ENCODE measurements at regions not wholly inside any gene's neighbourhood (a gene's known extent, or its start where the extent isn't known, plus 50 kb on each side); places are given as distances from the start of the nearest gene placed in this dataset.

- Histone ChIP-seq H3K27ac (no peak overlapping the region), H3K36me3 (no peaks in the 10 kb centered on the region), H3K4me3 (no peak overlapping the region), H3K27me3 (peaks cover 0 to 7% (median 3%) of the 10 kb centered on the region in 7 donors), H3K9me3 (no peaks in the 10 kb centered on the region), H3K4me1 (no peaks in the 10 kb centered on the region)
- intact Hi-C loops (cut with DNase I) = no loop called here
- DNase-seq = no peak
- ATAC-seq = no peak
- TF ChIP-seq CTCF (IDR thresholded peaks at IDR 0.05) = no peak
- WGBS, 2 donors = 78 to 81% methylated on average over 6 of the region's 6 CpGs
These were observed 88.7 kb downstream of the AIPL1 start for GRCh38 chr17:6346156-6346786.

GRCh38 chr17:6343736-6344135 is 91.2 kb downstream of the AIPL1 start:
- 79 to 85% methylated on average over 3 of the region's 3 CpGs for WGBS, 2 donors
- ATAC-seq (no peak), DNase-seq (no peak)
- H3K27me3 ChIP-seq = peaks cover 0 to 4% (median 0%) of the 10 kb centered on the region in 7 donors
- intact Hi-C loops (cut with DNase I) = no loop called here
- no peak overlapping the region for H3K27ac ChIP-seq
- no peaks in the 10 kb centered on the region for H3K36me3 ChIP-seq
- H3K9me3 ChIP-seq = no peaks in the 10 kb centered on the region
- TF ChIP-seq CTCF (IDR thresholded peaks at IDR 0.05) = no peak
- H3K4me3 ChIP-seq = no peak overlapping the region
- H3K4me1 ChIP-seq = no peaks in the 10 kb centered on the region

- ATAC-seq (no peak), DNase-seq (no peak)
- Histone ChIP-seq H3K36me3 (no peaks in the 10 kb centered on the region), H3K4me3 (no peak overlapping the region), H3K27ac (no peak overlapping the region), H3K9me3 (no peaks in the 10 kb centered on the region), H3K27me3 (peaks cover 0 to 4% (median 0%) of the 10 kb centered on the region in 7 donors), H3K4me1 (no peaks in the 10 kb centered on the region)
- intact Hi-C loops (cut with DNase I) = no loop called here
- no peak for TF ChIP-seq CTCF (IDR thresholded peaks at IDR 0.05)
- 86 to 87% methylated on average over 5 of the region's 5 CpGs for WGBS, 2 donors
These were observed 91.7 kb downstream of the AIPL1 start for GRCh38 chr17:6343191-6343590.

- 81 to 87% methylated on average over 7 of the region's 7 CpGs for WGBS, 2 donors
- H3K27me3 ChIP-seq = peaks cover 0 to 3% (median 0%) of the 10 kb centered on the region in 7 donors
- no peak for DNase-seq
- no peak for ATAC-seq
- TF ChIP-seq CTCF (IDR thresholded peaks at IDR 0.05) = no peak
- intact Hi-C loops (cut with DNase I) = no loop called here
- H3K4me1 ChIP-seq = no peaks in the 10 kb centered on the region
- no peak overlapping the region for H3K27ac ChIP-seq
- H3K36me3 ChIP-seq = no peaks in the 10 kb centered on the region
- no peak overlapping the region for H3K4me3 ChIP-seq
- no peaks in the 10 kb centered on the region for H3K9me3 ChIP-seq
These were observed 94.2 kb downstream of the AIPL1 start for GRCh38 chr17:6340708-6341107.

Data from heart right ventricle (tissue), 16 donors.